T-helper 17 cell (primary cell): ENCODE measurements at regions not wholly inside any gene's neighbourhood (a gene's known extent, or its start where the extent isn't known, plus 50 kb on each side); places are given as distances from the start of the nearest gene placed in this dataset.

Experiments used
- ATAC-seq: fragments of 150-1000 bp; cut with Tn5 transposase; 2 replicates; pipeline ENCODE4 v1.10.0; 2021; ENCODE audit warnings: mild to moderate bottlenecking, moderate library complexity
- DNase-seq, 3 donors: peaks; one replicate each; pipeline versions ENCODE4 v3.0.0 to v3.0.0-alpha.2; 2020 to 2021
- H3K9me3 ChIP-seq: one replicate; pipeline ENCODE4 v1.7.0; 2013; ENCODE audit warnings: low read length, mild to moderate bottlenecking; ENCODE audit not compliant: control insufficient read depth, poor library complexity, severe bottlenecking
- H3K27ac Mint-ChIP-seq: one replicate; pipeline ENCODE4 v1.8.0; 2022; ENCODE audit warnings: mild to moderate bottlenecking, moderate library complexity, mixed read lengths
- H3K27me3 Mint-ChIP-seq: one replicate; pipeline ENCODE4 v1.8.0; 2022; ENCODE audit warnings: mixed read lengths
- H3K36me3 Mint-ChIP-seq: one replicate; pipeline ENCODE4 v1.8.0; 2022; ENCODE audit warnings: low read depth, mixed read lengths
- H3K4me1 Mint-ChIP-seq: one replicate; pipeline ENCODE4 v1.8.0; 2022; ENCODE audit warnings: mild to moderate bottlenecking, mixed read lengths
- H3K4me3 Mint-ChIP-seq: one replicate; pipeline ENCODE4 v1.8.0; 2022; ENCODE audit warnings: mild to moderate bottlenecking, moderate library complexity, mixed read lengths

DNA sequence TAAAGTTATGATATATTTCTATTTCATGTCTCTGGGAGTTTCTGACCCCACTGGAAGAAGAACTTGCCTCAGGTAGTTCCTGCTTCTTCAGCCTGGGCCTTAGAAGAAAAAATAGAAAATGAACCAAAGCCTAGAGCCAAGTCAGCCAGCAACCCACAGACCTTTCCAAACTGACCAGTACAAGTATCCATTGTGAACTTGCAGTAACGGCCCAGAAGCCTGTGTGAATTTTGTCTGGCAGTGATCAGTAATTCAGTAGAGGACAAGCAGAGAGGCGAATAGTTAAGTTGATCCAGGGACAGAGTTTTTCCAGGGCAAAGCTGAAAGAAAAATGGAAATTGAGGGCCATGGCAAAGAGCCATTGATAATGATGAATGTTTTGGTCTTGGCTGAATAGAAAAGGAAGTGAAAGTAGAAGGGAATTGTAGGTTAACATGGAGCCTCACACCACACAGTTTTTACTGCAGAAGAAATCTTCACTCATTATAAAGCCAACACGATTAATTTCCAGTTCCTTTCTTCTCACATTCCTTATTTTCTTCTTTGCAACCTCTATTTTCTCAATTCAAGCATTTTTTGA lies 311.8 kb downstream of the BTG1 start:
- no peak overlapping the region for H3K4me3 Mint-ChIP-seq
- DNase-seq (no peak), ATAC-seq (no peak)
- no peaks in the 10 kb centered on the region for H3K27me3 Mint-ChIP-seq
- no peaks in the 10 kb centered on the region for H3K4me1 Mint-ChIP-seq
- H3K9me3 ChIP-seq: no peaks in the 10 kb centered on the region
- no peak overlapping the region for H3K27ac Mint-ChIP-seq
- no peaks in the 10 kb centered on the region for H3K36me3 Mint-ChIP-seq

DNA sequence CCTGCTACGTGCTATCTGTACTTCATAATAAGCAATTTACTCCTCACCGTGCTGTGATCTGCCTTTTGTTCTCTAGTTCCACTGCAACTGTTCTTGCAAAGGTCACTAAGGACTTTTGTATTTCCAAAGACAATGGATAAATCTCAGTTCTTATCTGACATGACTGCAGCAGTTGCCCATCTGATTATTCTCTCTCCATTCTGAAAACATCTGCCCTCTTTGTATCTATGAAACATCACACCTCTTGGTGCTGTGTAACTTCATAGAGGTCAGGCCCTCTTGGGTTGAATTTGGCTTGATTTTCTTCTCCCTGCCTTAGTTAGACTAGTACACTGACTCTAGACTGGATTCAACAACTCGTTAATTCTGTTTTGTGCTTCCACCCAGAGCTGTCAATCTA lies 319.6 kb downstream of the BTG1 start:
- ATAC-seq (no peak), DNase-seq (no peak)
- Mint-ChIP-seq H3K4me1 (no peaks in the 10 kb centered on the region), H3K4me3 (no peak overlapping the region), H3K27me3 (no peaks in the 10 kb centered on the region), H3K36me3 (no peaks in the 10 kb centered on the region), H3K27ac (no peak overlapping the region)
- no peaks in the 10 kb centered on the region for H3K9me3 ChIP-seq

DNA sequence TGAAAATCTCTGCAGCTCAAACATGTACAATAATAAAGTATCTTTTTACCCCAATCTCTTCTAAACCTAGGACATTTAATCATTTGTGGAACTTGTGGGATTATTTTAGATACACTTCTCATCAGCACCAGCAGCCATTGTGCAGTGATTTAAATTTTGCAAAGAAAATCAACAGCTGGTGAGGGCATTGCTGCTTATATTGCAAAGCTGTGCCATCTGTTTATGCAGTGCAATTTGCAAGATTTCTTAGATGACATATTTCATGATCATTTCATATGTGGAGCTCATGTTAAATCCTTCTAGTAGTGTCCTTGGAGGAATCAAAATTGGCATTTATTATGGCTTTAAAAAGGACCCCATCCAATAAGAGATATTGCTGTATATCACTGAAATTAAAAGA lies 320.7 kb downstream of the BTG1 start:
- no peaks in the 10 kb centered on the region for H3K9me3 ChIP-seq
- H3K27me3 Mint-ChIP-seq: no peaks in the 10 kb centered on the region
- DNase-seq (no peak), ATAC-seq (no peak)
- H3K36me3 Mint-ChIP-seq: peaks cover 3% of the 10 kb centered on the region
- H3K27ac Mint-ChIP-seq: no peak overlapping the region
- no peak overlapping the region for H3K4me3 Mint-ChIP-seq
- no peaks in the 10 kb centered on the region for H3K4me1 Mint-ChIP-seq

DNA sequence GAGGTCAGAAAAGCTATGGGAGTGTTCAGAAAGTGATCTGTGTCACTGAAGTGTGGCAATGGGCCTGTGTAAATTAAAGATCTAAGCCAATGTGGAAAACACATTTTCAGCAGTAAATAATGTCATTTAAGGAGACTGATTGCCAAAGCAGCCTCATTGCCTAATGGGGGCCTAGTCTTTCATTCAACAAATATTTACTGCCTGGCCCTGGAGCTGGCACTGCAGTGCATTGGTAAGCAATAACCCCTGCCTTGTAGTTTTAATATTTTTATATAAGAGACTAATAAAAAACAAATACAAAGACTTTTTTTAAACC lies 326.6 kb downstream of the BTG1 start:
- no peak overlapping the region for H3K27ac Mint-ChIP-seq
- no peak for DNase-seq

DNA sequence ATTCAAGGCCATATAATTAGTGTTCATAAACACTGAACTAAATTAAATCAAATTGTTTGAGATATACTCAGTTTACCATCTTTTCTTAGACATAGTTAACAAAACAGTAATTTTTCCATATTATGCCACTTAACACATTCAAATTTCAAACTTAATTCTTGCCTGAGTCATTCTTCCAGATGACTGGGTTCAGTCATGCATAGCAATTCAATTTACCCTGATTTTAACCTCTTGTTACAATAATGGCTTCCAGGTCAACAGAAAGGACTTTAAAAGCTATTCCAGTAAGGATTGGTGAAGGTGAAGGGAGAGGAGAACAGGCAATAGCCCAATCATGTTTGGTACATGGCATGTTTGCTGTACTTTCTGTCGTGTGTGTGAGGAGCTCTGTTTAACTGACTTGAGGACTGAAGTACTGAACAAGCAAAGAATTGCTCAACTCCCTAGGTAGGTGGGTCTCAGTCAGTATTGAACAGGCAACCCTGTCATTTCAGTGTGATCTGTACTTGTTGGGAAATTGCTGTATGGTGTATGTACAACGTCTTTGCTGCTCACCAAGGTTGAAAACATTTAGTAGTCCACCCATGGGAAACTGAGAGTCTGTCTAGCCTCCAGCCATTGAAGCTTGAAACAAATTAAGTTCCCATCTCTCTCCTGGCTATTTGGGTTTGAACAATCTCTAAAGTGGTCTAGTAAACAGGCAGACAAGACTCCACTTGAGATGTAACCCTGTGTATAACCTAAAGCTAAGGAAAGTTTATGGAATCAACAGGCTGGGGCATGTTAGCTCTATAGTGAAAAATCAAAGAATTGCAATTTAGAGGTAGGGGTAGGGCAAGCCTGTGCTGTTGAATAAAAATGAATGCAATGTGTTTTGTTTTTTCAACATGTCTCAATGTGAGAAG lies 327.2 kb downstream of the BTG1 start:
- Mint-ChIP-seq H3K27ac (peak overlapping the region; percentile 12), H3K27me3 (no peaks in the 10 kb centered on the region), H3K36me3 (peaks cover 3% of the 10 kb centered on the region), H3K4me3 (no peak overlapping the region), H3K4me1 (peaks cover 2% of the 10 kb centered on the region)
- no peak for ATAC-seq
- H3K9me3 ChIP-seq: no peaks in the 10 kb centered on the region
- DNase-seq: no peak

More for the DNA sequence above, 326.6 kb downstream of the BTG1 start:
- no peak for ATAC-seq
- no peaks in the 10 kb centered on the region for H3K4me1 Mint-ChIP-seq
- H3K9me3 ChIP-seq: no peaks in the 10 kb centered on the region
- no peak overlapping the region for H3K4me3 Mint-ChIP-seq
- H3K27me3 Mint-ChIP-seq: no peaks in the 10 kb centered on the region
- peaks cover 3% of the 10 kb centered on the region for H3K36me3 Mint-ChIP-seq

DNA sequence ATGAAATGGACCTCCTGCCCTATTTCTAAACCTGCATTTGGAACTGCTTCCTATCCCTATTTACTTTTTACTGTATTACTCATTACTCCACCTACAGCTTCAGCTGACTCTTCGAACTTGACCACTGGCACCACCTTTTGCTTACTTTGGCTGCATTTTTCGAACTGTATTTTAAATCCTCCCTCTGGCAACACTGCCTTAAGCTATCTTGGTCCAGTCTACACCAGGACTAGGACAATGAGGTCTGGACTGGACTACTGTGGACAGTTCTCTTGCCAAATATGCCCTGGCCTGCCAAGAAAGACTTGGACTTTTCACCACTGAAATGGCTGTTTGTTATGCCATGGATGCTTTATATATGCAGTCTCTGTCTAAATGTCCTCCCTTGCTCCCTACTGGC lies 328.1 kb downstream of the BTG1 start:
- no peak overlapping the region for H3K27ac Mint-ChIP-seq
- no peak overlapping the region for H3K4me3 Mint-ChIP-seq
- ATAC-seq: no peak

DNA sequence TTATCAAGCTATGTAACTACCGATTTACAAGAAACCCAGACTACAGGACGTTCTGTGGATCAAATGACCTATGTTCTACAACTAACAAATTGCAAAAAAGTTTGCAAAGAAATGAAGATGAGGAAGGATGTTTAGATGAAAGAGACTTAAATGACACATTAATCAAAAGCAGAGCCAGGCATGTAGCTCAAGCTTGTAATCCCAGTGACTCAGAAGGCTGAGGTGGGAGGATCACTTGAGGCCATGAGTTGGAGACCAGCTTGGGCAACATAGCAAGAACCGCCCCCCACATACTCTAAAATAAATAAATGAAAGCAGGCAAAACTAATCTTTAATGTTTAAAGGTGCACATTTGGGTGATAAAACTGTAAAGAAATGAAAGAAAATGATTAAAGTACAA lies 331.9 kb downstream of the BTG1 start:
- H3K36me3 Mint-ChIP-seq: no peaks in the 10 kb centered on the region
- peaks cover 4% of the 10 kb centered on the region for H3K9me3 ChIP-seq
- no peak overlapping the region for H3K4me3 Mint-ChIP-seq
- DNase-seq (no peak), ATAC-seq (no peak)
- H3K27ac Mint-ChIP-seq: peak overlapping the region; percentile 77
- H3K27me3 Mint-ChIP-seq: no peaks in the 10 kb centered on the region
- peaks cover 6% of the 10 kb centered on the region for H3K4me1 Mint-ChIP-seq

More for the DNA sequence above, 328.1 kb downstream of the BTG1 start:
- H3K9me3 ChIP-seq: no peaks in the 10 kb centered on the region
- Mint-ChIP-seq H3K27me3 (no peaks in the 10 kb centered on the region), H3K36me3 (peaks cover 3% of the 10 kb centered on the region), H3K4me1 (peaks cover 2% of the 10 kb centered on the region)
- DNase-seq: no peak

DNA sequence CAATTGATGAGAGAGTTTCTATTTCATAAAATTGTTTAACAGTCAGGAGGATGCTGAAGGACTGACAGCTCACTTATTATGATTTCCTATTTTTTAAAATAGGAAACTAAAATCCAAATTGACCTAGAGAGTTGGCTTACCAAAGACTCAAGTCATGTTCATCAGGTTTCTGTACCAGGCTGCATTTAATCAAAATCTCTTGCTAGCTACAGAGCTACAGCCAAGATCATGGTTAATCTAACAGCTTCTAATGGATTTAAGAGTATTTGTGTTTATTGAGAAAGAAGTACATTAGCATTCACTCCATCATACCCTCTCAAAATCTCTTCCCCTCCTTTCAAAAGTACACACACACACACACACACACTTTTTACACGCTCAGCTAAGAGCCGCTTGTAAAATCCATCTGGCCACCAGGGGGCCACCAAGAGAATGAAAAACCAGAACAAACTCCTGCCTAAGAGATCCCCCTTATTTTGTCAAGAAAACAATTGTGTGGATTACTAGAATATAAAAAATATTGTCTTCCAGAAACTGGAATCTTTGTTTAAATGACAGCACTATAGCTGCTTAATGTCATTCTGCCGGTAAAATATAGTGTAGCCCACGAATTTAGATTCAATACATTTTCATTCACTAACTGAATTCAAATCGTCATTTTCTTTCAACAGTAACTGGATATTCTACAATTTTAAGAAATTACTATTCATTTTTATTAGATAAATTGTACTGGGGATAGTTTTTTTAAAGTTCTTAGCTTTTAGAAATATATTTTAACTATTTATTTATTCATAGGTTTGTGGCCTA lies 334.0 kb downstream of the BTG1 start:
- ATAC-seq (peak; percentile 88), DNase-seq (peak; percentile 44 to 77 (median 50))
- H3K9me3 ChIP-seq: peaks cover 6% of the 10 kb centered on the region
- H3K4me3 Mint-ChIP-seq: peak overlapping the region; percentile 21
- peak overlapping the region; percentile 84 for H3K27ac Mint-ChIP-seq
- H3K36me3 Mint-ChIP-seq: no peaks in the 10 kb centered on the region
- H3K4me1 Mint-ChIP-seq: peaks cover 6% of the 10 kb centered on the region
- no peaks in the 10 kb centered on the region for H3K27me3 Mint-ChIP-seq

DNA sequence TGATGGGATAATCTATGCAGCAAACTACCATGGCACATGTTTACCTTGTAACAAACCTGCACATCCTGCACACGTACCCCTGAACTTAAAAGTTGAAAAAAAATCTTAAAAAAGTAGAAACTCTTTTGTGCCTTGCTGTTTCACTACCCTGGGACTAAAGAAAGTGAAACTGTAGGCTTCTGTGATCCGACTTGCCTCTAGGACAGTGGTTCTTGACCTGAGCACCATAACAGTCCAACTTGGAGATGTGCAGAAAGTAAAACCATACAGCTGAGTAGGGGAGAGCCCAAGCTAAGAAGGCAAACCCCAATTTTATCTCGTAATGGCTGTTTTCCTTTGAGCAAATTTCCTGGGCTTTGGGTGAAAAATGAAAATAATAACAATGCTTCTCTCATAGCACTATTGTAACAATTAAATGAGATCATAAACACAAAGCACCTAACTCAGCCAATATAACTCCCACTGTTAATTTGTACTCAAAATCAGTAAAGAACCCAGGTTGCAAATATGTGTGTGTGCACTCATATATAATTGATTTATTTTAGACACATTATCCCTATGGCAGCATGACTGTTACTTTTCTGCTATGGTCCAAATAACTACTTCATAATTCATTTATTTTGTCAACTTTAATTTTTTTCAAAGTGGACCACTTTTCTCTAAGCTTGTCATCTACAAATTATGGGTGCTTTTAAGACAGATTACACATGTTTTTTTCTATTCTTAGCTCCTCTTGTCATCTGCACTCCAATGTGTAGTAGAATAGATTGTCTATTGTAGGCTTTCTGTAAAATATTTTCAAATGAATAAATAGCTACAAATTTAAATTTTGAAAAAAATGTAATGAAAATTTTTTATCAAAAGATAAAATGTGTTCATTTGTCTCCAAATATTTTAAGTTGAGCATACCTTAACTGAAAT lies 334.9 kb downstream of the BTG1 start:
- ATAC-seq: no peak
- no peak overlapping the region for H3K27ac Mint-ChIP-seq
- peaks cover 6% of the 10 kb centered on the region for H3K4me1 Mint-ChIP-seq
- H3K36me3 Mint-ChIP-seq: peaks cover 2% of the 10 kb centered on the region
- no peaks in the 10 kb centered on the region for H3K27me3 Mint-ChIP-seq
- H3K9me3 ChIP-seq: peaks cover 6% of the 10 kb centered on the region
- no peak overlapping the region for H3K4me3 Mint-ChIP-seq
- DNase-seq: no peak

DNA sequence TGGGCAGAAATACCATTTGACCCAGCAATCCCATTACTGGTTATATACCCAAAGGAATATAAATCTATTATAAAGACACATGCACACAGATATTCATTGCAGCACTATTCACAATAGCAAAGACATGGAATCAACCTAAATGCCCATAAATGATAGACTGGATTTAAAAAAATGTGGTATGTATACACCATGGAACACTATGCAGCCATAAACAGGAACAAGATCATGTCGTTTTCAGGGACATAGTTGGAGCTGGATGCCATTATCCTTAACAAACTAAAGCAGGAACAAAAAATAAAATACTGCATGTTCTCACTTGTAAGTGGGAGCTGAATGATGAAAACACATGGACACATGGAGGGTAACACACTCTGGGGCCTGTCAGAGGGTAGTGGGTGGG lies 335.6 kb downstream of the BTG1 start:
- DNase-seq (no peak), ATAC-seq (no peak)
- Mint-ChIP-seq H3K4me3 (no peak overlapping the region), H3K27ac (no peak overlapping the region), H3K4me1 (peaks cover 6% of the 10 kb centered on the region), H3K27me3 (no peaks in the 10 kb centered on the region), H3K36me3 (peaks cover 2% of the 10 kb centered on the region)
- H3K9me3 ChIP-seq: peaks cover 6% of the 10 kb centered on the region

DNA sequence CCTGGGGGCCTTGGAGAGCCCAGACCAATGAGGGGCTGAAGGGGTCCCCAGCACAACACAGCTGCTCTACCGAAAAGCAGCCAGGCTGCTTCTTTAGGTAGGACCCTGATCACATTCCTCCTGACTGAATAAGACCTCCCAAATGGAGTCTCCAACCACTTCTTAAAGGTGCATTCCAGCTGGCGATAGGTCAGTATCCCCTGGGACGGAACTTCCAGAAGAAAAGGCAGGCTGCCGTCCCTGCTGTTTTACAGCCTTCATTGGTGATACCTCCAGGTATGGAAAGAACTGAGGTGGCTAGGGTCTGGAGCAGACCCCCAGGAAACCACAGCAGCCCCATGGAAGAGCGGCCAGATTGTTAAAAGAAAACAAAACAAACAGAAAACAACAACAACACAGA lies 340.6 kb downstream of the BTG1 start:
- no peak overlapping the region for H3K4me3 Mint-ChIP-seq
- peaks cover 2% of the 10 kb centered on the region for H3K36me3 Mint-ChIP-seq
- H3K27ac Mint-ChIP-seq: no peak overlapping the region

DNA sequence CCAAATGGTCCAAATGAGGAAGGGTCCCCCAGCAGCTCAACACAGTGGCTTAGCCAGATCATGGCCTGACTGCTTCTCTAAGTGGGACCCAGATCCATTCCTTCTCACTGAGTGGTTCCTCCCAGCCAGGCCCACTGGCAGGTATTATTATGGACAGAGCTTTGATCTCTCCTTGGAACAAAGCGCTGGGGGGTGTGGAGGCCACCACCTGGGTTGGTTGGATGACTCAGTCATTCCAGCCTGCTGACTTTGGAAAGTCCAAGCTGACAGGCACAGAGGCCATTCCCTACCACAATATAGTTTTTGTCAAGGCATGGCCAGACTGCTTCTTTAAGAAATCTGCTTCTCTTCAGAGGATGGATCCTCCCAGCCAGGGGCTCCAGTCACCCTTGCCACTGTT lies 341.1 kb downstream of the BTG1 start:
- Mint-ChIP-seq H3K27me3 (no peaks in the 10 kb centered on the region), H3K27ac (no peak overlapping the region), H3K4me1 (no peaks in the 10 kb centered on the region), H3K4me3 (no peak overlapping the region), H3K36me3 (peaks cover 2% of the 10 kb centered on the region)
- peaks cover 2% of the 10 kb centered on the region for H3K9me3 ChIP-seq
- ATAC-seq (no peak), DNase-seq (no peak)

More for the DNA sequence above, 340.6 kb downstream of the BTG1 start:
- H3K9me3 ChIP-seq: peaks cover 2% of the 10 kb centered on the region
- DNase-seq: no peak
- ATAC-seq: no peak
- H3K27me3 Mint-ChIP-seq: no peaks in the 10 kb centered on the region
- H3K4me1 Mint-ChIP-seq: no peaks in the 10 kb centered on the region
